DND-41 (cell line): ENCODE measurements at regions not wholly inside any gene's neighbourhood (a gene's known extent, or its start where the extent isn't known, plus 50 kb on each side); places are given as distances from the start of the nearest gene placed in this dataset.

Experiments used
- EZH2 ChIP-seq: IDR thresholded peaks from 3 replicates; pipeline ENCODE4 v1.6.1; 2012; ENCODE audit warnings: borderline replicate concordance, low read depth, mild to moderate bottlenecking, moderate library complexity, low read length, inconsistent platforms; ENCODE audit not compliant: severe bottlenecking
- TF ChIP-seq, protein P1 (sequence below): IDR thresholded peaks from 2 replicates; pipeline ENCODE4 v1.5.1; 2012; ENCODE audit warnings: borderline replicate concordance, low read length, moderate library complexity, mild to moderate bottlenecking; ENCODE audit not compliant: poor library complexity, severe bottlenecking; ENCODE audit errors: extremely low read depth

DNA sequence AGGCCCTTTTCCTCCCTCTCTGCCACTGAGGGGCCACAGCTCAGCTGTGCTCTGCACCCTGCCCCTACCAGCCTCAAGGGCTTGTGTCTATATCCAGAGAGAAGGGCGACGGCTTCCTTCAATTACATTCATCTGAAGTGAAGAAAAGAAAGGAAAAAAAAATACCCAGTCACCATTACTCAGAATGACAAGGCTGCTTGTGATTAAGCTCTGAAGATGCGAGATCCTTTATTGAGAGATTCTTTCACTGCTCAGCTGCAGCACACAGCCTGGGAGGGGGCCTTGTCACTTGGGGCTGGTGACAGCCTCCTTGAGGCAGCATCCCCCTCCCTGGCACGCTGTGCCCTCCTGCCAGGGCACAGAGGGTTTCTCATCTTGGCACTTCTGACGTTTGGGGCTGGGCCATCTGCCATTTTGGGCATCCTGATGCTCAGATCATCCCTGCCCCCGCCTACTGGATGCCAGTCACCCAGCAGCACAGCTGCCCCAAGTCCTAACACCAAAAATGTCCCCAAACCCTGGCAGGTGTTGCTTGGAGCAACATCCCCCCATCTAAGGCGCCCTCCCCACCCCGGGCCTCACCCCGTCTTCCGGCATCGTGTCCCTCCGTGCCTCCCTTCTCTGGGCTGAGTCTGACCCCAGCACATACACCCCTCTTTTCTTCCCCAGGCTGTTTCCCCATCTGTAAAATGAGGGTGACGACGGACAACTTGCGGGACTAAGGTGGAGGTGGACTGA, 1394.7 kb downstream of the BRD1 start:
- TF ChIP-seq, protein P1, sequence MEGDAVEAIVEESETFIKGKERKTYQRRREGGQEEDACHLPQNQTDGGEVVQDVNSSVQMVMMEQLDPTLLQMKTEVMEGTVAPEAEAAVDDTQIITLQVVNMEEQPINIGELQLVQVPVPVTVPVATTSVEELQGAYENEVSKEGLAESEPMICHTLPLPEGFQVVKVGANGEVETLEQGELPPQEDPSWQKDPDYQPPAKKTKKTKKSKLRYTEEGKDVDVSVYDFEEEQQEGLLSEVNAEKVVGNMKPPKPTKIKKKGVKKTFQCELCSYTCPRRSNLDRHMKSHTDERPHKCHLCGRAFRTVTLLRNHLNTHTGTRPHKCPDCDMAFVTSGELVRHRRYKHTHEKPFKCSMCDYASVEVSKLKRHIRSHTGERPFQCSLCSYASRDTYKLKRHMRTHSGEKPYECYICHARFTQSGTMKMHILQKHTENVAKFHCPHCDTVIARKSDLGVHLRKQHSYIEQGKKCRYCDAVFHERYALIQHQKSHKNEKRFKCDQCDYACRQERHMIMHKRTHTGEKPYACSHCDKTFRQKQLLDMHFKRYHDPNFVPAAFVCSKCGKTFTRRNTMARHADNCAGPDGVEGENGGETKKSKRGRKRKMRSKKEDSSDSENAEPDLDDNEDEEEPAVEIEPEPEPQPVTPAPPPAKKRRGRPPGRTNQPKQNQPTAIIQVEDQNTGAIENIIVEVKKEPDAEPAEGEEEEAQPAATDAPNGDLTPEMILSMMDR = no peak
- no peak for TF ChIP-seq EZH2
